ENCODE measurements at regions not wholly inside any gene's neighbourhood (a gene's known extent, or its start where the extent isn't known, plus 50 kb on each side); places are given as distances from the start of the nearest gene placed in this dataset.
A peak's percentile ranks its signal among the peaks of the same experiment; 100 is the strongest.

- Histone ChIP-seq H3K36me3 (no peaks in the 10 kb centered on the region), H3K9me3 (no peaks in the 10 kb centered on the region), H3K27me3 (no peaks in the 10 kb centered on the region), H3K4me3 (no peak overlapping the region)
- no peak for DNase-seq
These were observed 222.4 kb downstream of the KDR start for GRCh38 chr4:54902976-54903375.

- Histone ChIP-seq H3K27me3 (no peaks in the 10 kb centered on the region), H3K9me3 (no peaks in the 10 kb centered on the region), H3K36me3 (no peaks in the 10 kb centered on the region), H3K4me3 (no peak overlapping the region)
- DNase-seq = no peak
These were observed 223.1 kb downstream of the KDR start for GRCh38 chr4:54902271-54902670.

- Histone ChIP-seq H3K4me3 (no peak overlapping the region), H3K36me3 (no peaks in the 10 kb centered on the region), H3K9me3 (no peaks in the 10 kb centered on the region), H3K27me3 (no peaks in the 10 kb centered on the region)
- no peak for DNase-seq
These were observed 224.2 kb downstream of the KDR start for GRCh38 chr4:54901202-54901601.

- H3K4me3 ChIP-seq = no peak overlapping the region
- no peaks in the 10 kb centered on the region for H3K36me3 ChIP-seq
- no peaks in the 10 kb centered on the region for H3K9me3 ChIP-seq
- H3K27me3 ChIP-seq = no peaks in the 10 kb centered on the region
- DNase-seq = no peak
These were observed 226.6 kb downstream of the KDR start for GRCh38 chr4:54898656-54899340.

GRCh38 chr4:54898056-54898562 is 227.3 kb downstream of the KDR start:
- H3K9me3 ChIP-seq = no peaks in the 10 kb centered on the region
- H3K36me3 ChIP-seq = no peaks in the 10 kb centered on the region
- DNase-seq = no peak
- no peaks in the 10 kb centered on the region for H3K27me3 ChIP-seq
- no peak overlapping the region for H3K4me3 ChIP-seq

- no peaks in the 10 kb centered on the region for H3K36me3 ChIP-seq
- no peak overlapping the region for H3K4me3 ChIP-seq
- H3K27me3 ChIP-seq = no peaks in the 10 kb centered on the region
- DNase-seq = no peak
- no peaks in the 10 kb centered on the region for H3K9me3 ChIP-seq
These were observed 227.8 kb downstream of the KDR start for GRCh38 chr4:54897590-54897989.

- no peak overlapping the region for H3K4me3 ChIP-seq
- H3K9me3 ChIP-seq = no peaks in the 10 kb centered on the region
- no peak for DNase-seq
- H3K36me3 ChIP-seq = no peaks in the 10 kb centered on the region
- H3K27me3 ChIP-seq = no peaks in the 10 kb centered on the region
These were observed 224.9 kb downstream of the KIT start for GRCh38 chr4:54882616-54883015.

- Histone ChIP-seq H3K9me3 (no peaks in the 10 kb centered on the region), H3K36me3 (no peaks in the 10 kb centered on the region), H3K27me3 (no peaks in the 10 kb centered on the region), H3K4me3 (no peak overlapping the region)
- peak; percentile 65 for DNase-seq
These were observed 221.8 kb downstream of the KIT start for GRCh38 chr4:54879576-54879975.

- H3K36me3 ChIP-seq = no peaks in the 10 kb centered on the region
- H3K9me3 ChIP-seq = no peaks in the 10 kb centered on the region
- no peak overlapping the region for H3K4me3 ChIP-seq
- peak; percentile 2 for DNase-seq
- no peaks in the 10 kb centered on the region for H3K27me3 ChIP-seq
These were observed 219.2 kb downstream of the KIT start for GRCh38 chr4:54877006-54877405.

GRCh38 chr4:54872261-54872660 is 214.5 kb downstream of the KIT start:
- no peaks in the 10 kb centered on the region for H3K36me3 ChIP-seq
- no peak for DNase-seq
- H3K27me3 ChIP-seq = no peaks in the 10 kb centered on the region
- H3K9me3 ChIP-seq = no peaks in the 10 kb centered on the region
- no peak overlapping the region for H3K4me3 ChIP-seq

- H3K4me3 ChIP-seq = no peak overlapping the region
- H3K9me3 ChIP-seq = no peaks in the 10 kb centered on the region
- no peaks in the 10 kb centered on the region for H3K36me3 ChIP-seq
- H3K27me3 ChIP-seq = no peaks in the 10 kb centered on the region
- no peak for DNase-seq
These were observed 206.0 kb downstream of the KIT start for GRCh38 chr4:54863571-54864255.

- H3K36me3 ChIP-seq = no peaks in the 10 kb centered on the region
- H3K4me3 ChIP-seq = no peak overlapping the region
- H3K27me3 ChIP-seq = no peaks in the 10 kb centered on the region
- DNase-seq = no peak
- no peaks in the 10 kb centered on the region for H3K9me3 ChIP-seq
These were observed 203.4 kb downstream of the KIT start for GRCh38 chr4:54861201-54861600.

- H3K36me3 ChIP-seq = no peaks in the 10 kb centered on the region
- H3K27me3 ChIP-seq = no peaks in the 10 kb centered on the region
- no peaks in the 10 kb centered on the region for H3K9me3 ChIP-seq
- peak; percentile 3 for DNase-seq
- no peak overlapping the region for H3K4me3 ChIP-seq
These were observed 197.6 kb downstream of the KIT start for GRCh38 chr4:54855191-54855854.

GRCh38 chr4:54852602-54853001 is 194.8 kb downstream of the KIT start:
- no peaks in the 10 kb centered on the region for H3K36me3 ChIP-seq
- H3K4me3 ChIP-seq = no peak overlapping the region
- no peak for DNase-seq
- no peaks in the 10 kb centered on the region for H3K9me3 ChIP-seq
- no peaks in the 10 kb centered on the region for H3K27me3 ChIP-seq

GRCh38 chr4:54852054-54852453 is 194.3 kb downstream of the KIT start:
- DNase-seq = no peak
- Histone ChIP-seq H3K4me3 (no peak overlapping the region), H3K27me3 (no peaks in the 10 kb centered on the region), H3K9me3 (no peaks in the 10 kb centered on the region), H3K36me3 (no peaks in the 10 kb centered on the region)

- Histone ChIP-seq H3K27me3 (no peaks in the 10 kb centered on the region), H3K4me3 (no peak overlapping the region), H3K9me3 (no peaks in the 10 kb centered on the region), H3K36me3 (no peaks in the 10 kb centered on the region)
- DNase-seq = no peak
These were observed 187.2 kb downstream of the KIT start for GRCh38 chr4:54844911-54845310.

- DNase-seq = no peak
- H3K27me3 ChIP-seq = no peaks in the 10 kb centered on the region
- no peak overlapping the region for H3K4me3 ChIP-seq
- no peaks in the 10 kb centered on the region for H3K36me3 ChIP-seq
- no peaks in the 10 kb centered on the region for H3K9me3 ChIP-seq
These were observed 186.2 kb downstream of the KIT start for GRCh38 chr4:54843946-54844345.

- no peaks in the 10 kb centered on the region for H3K36me3 ChIP-seq
- no peak overlapping the region for H3K4me3 ChIP-seq
- H3K27me3 ChIP-seq = no peaks in the 10 kb centered on the region
- no peak for DNase-seq
- H3K9me3 ChIP-seq = no peaks in the 10 kb centered on the region
These were observed 185.3 kb downstream of the KIT start for GRCh38 chr4:54843106-54843505.
